ENCODE measurements at regions not wholly inside any gene's neighbourhood (a gene's known extent, or its start where the extent isn't known, plus 50 kb on each side); places are given as distances from the start of the nearest gene placed in this dataset.

- TF ChIP-seq CTCF (IDR thresholded peaks at IDR 0.05): no peak
- TF ChIP-seq EP300 (IDR thresholded peaks at IDR 0.05): no peak
Observed at GRCh38 chr11:35049859-35050531, 89.0 kb upstream of the CD44 start.

Data from ovary (tissue), 3 donors.